ENCODE measurements at regions not wholly inside any gene's neighbourhood (a gene's known extent, or its start where the extent isn't known, plus 50 kb on each side); places are given as distances from the start of the nearest gene placed in this dataset.

DNA sequence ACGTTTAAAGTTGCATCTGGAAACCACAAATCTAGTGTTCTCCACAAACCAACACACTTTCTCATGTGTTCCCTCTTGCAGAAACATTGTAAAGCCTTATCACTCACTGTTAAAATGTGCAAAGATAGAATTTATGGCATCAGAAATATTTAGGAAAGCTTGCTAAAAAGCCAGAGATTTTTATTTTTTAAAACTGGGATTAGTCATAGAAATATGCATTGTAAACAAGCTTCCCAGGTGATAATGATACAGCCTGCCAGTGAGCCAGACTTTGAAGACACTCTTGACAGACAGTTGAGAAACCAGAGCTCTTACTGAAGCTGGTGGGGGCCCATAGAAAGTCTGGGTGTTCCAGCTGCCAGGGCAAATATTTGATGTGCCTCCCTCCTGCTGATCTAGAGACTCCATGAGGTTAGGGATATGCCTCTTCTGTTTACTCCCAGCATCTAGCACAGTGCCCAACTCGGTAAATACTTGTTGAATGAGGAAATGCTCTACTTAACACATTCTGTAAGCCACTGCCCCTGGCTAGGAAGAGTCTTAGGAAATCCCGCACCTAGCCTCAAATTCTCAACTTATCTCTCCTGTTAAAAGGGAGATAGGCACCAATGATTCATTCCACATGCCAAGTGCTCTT lies 179.0 kb upstream of the RASGEF1B start:
- DNase-seq: no peak

DNA sequence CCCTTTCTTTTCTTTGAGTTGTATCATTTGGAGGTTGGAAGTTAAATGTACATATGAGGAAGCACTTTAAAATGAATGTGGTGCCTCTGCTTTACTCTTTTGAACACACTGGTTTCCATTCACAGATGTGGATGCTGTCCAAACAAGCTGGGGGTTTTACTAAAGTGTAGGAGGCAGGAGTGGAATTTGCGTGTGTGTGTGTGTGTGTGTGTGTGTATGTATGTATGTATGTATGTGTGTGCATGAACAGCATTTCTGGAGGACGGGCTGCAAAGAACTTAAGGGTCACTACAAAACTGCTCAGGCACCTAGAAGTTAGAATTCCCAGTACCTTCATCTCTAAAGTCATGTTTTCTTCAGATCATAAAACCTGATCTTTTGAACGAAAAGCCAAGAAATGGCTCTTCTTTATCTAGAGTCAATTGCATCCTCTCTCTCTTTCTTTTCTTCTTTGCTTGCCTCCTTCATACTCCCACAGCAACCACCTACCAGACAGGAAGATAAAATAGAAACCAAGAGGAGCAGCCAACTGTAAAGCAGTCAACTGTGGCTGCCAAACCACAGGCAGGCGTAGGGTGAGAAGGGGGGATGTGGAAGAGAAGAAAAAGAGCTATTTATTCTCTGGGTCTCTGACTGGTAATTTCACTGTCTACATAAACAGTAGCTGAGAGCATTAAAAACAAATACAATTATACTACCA lies 177.0 kb upstream of the RASGEF1B start:
- peak; percentile 9 to 22 for DNase-seq

DNA sequence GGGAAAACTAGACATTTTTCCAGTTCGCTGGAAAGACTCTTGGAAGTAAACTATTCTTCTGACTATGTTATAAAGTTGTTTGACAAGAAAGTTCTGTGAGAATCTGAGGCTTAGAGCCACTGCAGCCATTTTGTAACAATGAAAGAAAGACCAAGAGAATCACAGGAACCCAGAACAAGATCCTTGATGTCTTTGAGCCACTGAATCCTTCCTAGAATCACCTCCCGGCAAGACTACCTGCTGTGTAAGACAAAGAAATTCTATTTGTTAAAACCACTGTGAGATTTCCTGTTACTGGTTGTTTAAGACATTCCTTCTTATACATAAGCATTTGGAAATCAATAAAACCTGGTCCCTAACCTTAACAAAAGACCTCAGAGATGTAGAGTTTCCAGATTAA lies 175.7 kb upstream of the RASGEF1B start:
- no peak for DNase-seq

DNA sequence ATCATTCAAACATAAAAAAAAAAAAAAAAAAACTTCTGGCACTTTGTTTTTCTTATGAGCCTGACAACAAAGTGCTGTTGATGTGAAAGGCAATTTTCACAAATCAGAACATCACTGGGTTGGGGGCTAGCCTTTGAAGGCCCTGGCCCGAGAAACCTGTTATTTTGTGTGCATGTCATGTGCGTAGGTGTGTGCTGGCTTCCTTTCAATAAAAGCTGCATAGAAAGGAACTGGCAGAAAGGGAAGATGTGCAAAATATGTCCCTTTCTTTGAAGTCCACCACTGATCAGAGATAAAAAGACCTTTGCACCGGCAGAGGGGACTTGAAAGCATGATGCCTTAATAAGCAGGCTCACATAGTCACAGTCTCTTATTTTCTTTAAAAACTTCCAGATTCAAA lies 170.8 kb upstream of the RASGEF1B start:
- no peak for DNase-seq

DNA sequence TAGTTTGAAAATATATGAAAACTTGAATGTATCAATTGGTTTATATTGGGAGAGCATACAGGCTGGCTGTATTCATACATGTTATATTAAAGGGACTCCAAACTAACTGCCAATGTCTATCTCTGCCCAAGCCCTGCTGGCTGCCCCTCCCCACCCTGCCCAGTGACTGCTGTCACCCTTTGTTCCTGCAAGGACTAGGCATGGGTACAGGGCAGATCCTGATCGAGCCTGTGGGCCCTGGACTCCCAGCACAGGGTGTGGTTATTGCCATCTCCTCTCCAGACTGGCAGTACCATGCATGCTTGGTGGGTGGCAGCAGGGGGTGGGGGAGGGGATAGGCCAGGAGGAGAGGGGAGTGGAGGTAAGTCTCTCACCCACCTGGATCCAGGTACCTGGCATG lies 167.5 kb upstream of the RASGEF1B start:
- no peak for DNase-seq

DNA sequence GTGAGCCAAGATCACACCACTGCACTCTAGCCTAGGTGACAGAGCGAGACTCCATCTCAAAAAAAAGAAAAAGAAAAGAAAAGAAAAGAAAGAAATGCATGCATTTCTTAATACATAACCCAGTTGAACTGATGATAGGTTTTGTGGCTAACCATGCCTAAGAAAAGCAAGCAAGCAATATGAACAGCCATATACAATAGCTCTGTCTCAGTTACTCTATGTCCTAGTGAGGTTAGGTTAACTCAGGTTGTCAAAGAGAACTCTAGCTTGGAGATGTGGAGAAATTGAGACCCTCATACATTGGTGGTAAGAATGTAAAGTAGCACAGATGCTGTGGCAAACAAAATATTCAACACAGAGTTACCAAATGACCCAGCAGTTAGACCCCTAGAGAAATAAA lies 167.0 kb upstream of the RASGEF1B start:
- DNase-seq: no peak

DNA sequence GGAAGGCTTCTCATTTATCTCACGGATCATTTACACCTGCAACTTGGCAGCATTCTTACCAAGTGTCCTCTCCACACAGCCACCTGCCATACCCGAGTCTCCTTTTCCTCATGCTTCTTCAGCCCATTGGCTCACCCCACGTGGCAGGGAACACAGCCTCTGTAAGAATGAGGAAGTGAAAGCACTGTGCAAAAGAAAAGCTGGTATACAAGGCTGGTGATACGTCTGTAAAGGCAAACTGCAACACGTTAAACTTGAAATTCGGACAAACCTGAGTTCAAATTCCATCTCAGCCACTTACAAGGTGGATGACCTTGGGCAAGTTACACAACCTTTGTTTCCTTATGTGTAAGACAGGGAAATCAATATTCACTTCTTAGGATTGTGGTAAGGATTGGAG lies 164.0 kb upstream of the RASGEF1B start:
- DNase-seq: no peak

DNA sequence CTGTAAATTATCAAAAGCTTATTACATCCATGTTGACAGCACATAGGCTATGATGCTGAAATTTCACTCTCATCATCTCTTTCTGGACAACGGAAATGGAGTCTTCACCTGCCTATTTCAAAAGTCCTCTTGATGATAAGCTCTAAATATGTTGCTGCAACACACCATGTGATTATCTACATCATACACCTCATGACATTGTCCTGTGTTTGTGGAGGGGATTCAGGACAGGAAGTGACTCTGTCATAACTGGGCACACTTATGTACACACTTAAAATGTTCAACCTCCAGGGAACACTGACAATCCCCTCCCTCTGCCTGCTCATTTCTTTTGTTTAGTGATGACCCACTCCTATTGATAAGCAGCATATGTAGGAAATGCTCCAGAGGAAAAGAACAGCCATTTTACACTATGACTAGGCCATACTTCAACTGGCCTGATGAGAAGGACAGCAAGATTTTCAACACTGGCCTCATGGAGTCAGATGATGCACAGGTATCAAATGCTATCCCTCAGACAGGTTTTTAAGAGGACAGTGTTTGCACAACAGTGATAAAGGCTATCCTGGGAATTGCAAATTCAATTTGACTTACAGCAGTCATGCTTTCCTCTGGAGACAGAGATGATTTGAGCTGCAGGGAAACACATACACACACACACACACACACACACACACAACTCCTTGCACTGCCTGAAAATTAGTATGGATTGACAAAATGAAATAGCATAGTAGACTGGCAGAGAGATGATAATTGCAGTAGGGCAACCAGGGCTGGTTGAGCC lies 163.3 kb upstream of the RASGEF1B start:
- DNase-seq: no peak

DNA sequence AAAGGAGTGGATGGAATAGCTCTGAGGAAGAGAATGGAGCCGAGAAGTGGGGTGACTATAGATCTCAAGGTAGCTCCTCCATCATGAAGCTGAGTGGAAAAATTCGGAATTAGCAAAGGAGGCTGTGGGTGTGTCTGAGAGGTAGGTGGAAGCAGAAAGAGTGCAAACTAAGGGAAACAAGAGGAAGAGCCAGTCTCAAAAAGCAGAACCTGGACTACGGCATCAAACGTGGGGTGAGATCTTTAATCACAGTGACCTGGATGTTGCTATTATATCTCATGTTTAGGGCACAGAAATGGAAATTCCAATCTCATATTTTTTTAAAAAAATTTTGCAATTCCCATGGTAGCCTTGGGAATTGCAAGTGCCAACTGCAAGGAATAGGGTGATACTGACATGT lies 162.5 kb upstream of the RASGEF1B start:
- no peak for DNase-seq

DNA sequence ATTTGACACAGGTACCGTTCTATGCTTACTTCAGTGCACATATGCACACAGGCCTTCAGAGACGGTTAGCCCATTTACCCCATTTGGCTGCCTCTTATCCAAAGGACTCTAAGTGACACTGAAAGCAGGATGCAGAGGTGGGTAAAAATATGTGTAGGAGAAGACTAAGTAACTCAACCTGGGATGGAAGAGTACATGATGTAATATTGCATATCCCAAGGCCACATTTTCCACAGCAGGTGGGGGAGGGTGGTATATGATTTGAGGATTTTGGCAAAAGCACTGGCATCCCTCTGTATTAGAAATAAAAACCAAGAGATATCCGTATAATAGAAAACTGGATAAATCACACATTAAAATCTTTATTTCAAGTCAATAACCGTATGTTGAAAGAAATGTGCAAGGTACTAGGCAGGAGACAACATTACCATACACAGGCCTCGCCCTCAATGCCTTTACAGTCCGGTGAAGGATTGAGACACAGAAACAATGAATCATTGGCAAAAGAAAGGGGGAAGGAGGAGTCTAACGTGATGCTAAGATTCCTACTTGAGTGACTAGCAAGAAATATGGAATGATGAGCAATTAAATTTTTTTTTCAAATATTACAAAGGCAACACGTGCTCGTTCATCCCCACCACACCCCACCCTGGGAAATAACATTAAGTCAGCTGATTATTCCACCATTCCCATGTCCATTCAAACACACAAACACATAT lies 161.0 kb upstream of the RASGEF1B start:
- DNase-seq: no peak

DNA sequence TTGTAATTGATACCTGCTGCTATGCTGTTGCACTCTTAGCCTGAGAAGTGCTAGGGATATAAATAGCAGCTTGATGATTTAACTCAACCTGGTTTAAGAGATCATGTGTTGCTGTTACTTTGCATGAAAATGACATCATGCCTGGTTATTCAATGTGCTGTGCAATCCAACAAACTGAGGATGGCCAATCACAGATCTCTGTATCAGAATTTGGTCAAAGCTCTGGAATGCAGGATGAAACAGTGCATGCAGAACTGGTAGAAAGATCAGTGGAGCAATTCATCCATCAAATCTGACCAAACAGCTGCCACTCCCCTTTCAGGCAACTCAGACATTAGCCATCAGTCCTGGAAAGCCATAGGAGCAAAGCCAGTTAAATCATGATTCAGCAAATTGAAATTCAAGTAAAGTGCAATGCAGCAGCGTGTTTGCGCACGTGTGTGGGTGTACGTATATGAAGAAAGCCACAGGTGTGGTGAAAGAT lies 160.3 kb upstream of the RASGEF1B start:
- DNase-seq: no peak

DNA sequence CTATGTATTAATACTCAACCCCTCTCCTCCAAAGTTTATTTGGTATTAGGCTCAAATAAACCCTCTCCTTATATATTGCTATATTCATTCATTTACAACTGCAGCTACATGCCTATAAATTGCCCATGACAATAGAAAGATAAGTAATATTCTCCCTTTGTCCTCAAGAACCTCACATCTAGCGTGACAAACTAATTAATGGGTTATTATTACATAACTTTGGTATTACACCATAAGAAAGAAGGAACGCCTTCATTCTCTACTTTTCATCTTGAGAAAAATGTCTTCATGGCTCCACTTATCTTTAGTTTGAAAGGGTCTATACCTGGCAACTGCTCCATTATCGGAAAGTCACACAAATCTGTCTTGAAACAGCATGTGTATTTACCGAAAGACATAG lies 157.7 kb upstream of the RASGEF1B start:
- DNase-seq: no peak

DNA sequence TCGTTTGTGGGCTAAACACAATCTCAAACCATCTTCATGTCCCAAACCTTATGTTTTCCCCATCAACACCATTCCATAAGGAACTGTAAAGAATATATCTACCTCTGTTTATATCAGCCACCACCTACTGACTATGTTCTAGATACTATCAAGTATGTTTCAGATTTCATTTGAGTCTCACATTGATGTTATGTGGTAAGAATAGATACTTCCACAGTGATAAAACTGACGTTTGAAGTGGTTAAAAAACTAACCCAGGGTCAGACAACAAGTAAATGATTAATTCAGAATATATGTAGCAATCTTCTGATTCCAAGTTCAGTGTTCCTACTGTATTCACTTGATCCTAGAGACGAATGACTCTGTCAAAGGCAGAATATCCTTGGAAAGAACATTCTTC lies 156.8 kb upstream of the RASGEF1B start:
- DNase-seq: no peak

DNA sequence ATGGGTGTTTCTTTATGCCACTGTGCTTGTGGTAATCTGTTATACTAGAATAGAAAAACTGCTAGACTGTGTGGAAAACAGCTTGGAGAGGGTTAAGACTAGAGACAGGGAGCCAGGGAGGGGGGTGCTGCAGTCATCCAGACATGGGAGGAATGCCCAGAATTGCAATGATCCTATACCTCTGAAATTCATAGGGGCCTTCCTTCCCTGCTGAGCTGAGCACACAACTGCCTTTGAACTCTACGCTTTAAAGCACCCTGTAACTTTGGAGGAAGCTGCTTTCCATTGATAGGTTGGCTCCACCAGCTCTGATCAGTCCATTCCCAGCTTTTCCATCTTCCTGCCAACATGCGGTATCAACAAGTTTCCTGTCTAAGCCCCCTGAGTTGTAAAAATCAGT lies 155.9 kb upstream of the RASGEF1B start:
- no peak for DNase-seq

DNA sequence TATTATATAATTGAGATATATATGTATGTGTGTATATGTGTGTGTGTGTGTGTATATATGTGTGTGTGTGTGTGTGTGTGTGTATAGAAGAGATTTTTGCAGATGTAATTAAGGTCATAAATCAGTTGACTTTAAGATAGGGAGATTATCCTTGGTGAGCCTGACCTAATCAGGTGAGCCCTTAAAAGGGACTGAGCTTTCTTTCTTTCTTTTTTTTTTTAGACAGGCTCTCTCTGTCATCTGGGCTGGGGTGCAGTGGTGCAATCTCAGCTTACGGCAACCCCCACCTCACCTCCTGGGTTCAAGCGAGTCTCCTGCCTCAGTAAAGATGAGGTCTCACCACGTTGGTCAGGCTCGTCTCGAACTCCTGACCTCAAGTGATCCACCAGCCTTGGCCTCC lies 155.1 kb upstream of the RASGEF1B start:
- DNase-seq: no peak

DNA sequence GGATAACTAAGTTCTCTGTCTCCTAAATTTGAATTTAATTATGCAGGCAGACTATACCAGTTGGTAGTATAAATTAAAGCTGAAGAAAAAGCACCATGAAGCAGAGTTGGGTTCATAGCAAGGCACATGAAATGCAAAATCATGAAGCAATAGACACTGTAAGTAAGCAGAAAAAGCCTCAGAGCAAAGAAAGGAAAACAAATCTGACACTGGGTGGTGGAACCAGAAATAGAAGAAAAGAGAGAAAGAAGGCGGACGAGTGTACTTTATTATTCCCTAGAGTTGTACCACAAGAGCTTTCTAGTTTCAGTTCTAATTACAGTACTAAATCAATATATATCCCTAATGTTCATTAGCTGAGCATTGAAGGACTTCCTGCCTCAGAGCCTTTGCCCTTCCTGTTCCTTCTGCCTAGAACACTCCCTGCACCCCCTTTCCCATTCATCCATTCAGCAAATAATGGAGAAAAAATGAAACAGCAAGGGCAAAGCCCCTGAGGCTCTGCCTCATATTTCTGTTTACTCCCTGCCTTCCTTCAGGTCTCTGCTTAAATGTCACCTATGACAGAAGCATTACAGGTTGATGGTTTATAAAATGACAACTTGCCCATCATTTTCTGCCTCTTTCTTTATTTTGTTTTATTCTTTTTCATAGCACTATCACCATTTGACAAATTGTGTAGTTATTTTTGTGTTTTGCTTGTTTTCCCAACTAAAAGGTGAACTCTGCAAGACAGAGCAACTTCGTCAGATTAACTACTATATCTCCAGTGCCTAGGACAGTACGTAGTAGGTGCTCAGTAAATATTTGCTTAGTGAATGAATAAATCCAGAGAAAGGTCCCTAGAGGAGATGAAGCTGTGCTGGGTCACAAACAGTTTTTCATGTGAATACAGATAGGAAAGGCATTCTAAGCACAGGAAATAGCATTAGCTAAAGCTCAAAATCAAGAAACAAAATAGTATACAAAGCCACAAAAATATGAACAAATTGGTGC lies 154.0 kb upstream of the RASGEF1B start:
- no peak for DNase-seq

DNA sequence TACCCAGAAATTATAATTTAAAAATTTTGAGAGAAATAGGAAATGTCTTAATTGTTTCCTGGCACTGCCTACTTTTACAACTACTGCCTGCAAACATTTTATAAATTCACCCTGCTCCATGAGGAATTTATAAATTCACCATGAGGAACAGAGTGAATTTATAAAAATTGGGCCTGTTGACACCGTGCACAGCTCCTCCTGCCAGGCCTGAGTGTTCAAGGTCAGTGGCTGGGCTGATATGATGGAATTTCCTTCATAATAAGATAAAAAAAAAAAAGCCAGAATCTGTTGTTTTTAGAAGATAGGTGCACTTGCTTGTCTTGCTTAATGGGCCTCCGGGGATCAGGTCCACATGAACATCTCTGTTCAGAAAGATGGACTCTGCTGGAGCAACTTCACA lies 151.7 kb upstream of the RASGEF1B start:
- no peak for DNase-seq

DNA sequence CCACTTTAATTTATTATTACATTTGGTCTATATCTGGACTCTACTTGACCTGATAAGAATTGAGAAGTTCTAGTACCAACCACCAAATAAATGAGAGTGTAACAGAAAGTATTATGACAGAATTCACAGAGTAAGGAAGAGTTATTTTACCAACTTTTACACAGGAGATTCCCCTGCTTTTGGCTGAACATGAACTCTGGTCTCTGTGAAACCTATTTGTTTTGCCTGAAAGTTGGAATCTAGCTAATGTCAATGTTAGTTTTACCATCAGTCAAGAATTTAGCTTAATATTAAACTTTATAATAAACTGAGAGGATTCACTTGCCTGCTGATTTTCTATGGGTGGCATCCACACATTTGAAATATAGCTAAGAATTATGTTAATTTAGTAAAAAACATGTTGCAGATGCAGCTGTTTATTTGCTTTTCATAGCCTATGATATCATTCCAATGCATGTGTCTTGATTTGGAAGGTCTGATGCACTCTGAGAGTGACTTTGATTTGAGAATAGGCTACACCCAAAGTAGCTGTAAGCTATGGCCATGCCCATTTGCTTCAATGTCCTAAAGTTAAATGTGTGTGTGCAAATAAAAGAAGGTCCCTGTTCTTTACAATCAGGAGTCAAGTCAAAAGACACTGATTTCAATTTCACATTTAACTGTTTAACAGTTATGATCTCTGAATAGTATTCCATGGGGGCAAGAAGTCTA lies 150.9 kb upstream of the RASGEF1B start:
- DNase-seq: no peak

DNA sequence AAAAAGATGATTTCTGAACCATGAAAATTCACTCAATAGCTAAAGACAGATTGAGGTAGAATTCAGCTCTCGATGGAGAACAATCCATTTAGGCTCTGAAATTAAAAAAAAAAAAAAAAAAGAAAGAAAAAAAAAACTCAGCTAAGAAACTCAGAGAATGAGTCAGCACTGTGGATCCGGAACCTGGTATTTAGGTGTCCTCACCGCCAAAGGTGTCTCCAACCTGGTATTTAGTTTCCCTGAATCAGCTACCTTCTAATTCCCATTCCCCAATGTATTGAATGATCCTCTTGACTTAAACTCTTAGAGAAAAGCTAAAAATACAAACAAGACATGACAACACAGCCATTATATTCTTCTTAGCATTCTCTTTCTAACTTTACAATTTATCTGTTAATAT lies 150.3 kb upstream of the RASGEF1B start:
- DNase-seq: no peak

DNA sequence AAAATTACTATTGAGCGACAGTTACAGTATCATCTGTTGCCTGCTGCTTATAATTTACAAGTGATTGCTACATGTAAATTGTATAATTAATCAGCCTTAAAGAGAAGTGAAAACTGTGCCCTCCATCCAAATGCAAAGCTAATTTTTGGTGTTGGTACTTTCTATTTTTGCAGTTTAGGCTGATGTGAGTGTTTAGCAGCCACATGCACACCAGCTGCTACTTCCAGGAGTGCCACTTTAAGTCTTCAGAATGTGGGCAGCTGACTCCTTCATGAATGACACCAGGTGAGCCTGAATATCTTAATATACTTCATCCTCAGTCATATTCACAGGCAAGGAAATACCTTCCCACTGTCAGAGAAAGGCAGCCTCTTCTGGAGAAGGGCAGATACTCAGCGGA lies 149.8 kb upstream of the RASGEF1B start:
- DNase-seq: no peak

DNA sequence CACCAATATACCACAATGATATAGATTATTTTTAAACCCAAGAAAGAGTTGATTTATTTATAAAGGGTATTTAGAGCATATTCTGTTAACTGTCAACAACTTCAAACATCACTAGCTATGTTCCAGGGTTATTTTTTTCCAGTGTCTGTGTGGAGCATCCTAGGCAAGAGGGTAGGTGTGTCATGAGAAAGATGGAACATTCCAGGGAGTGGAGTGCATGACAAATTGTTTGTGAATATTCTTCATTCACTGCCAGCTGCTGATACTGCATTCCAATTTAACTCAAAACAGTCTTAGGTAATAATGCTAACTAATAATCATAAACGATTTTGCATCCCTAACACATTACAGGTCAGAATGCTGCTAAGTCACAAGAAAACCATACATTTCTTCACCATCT lies 148.7 kb upstream of the RASGEF1B start:
- no peak for DNase-seq
